Panc1 (cell line): ENCODE measurements at regions not wholly inside any gene's neighbourhood (a gene's known extent, or its start where the extent isn't known, plus 50 kb on each side); places are given as distances from the start of the nearest gene placed in this dataset.

Experiments
- ATAC-seq: fragments of 200-7000 bp; cut with Tn5 transposase; 2 replicates; pipeline ENCODE4 v1.9.1; 2020; ENCODE audit warnings: mild to moderate bottlenecking, moderate library complexity
- BruUV-seq: library from RNA; stranded (reverse); fragments of 400-500 nt; replicated peaks from 2 replicates; lab custom pipeline; 2021; lab: Mats Ljungman, UMichigan
- CTCF ChIA-PET: fragments of 300-600 bp; sonication (Branson Sonifier 250); formaldehyde crosslinking; loops from one replicate; lab custom pipeline; 2022; ENCODE audit warnings: antibody characterized with exemption; lab: Charles Lee
- POLR2A ChIA-PET: fragments of 300-600 bp; sonication (Branson Sonifier 250); formaldehyde crosslinking; loops from one replicate; lab custom pipeline; 2022; ENCODE audit warnings: antibody characterized with exemption; lab: Charles Lee
- DNase-seq: peaks from one replicate; pipeline ENCODE4 v3.0.0-alpha.2; 2010; ENCODE audit warnings: low read depth, low spot score
- H3K27ac ChIP-seq: 2 replicates; pipeline ENCODE4 v1.5.1; 2011; ENCODE audit warnings: mild to moderate bottlenecking, low read length, inconsistent platforms
- H3K27me3 ChIP-seq: fragments of 200-500 bp; sonication (Bioruptor generic); 2 replicates; pipeline ENCODE4 v1.6.0; 2014; ENCODE audit warnings: low read length, inconsistent platforms; ENCODE audit not compliant: control insufficient read depth, insufficient read depth
- H3K36me3 ChIP-seq: fragments of 200-500 bp; sonication (Bioruptor generic); 2 replicates; pipeline ENCODE4 v1.5.1; 2014; ENCODE audit warnings: inconsistent platforms, mild to moderate bottlenecking, low read length, moderate library complexity; ENCODE audit not compliant: control insufficient read depth, insufficient read depth
- H3K4me1 ChIP-seq: 2 replicates; pipeline ENCODE4 v1.5.1; 2011; ENCODE audit warnings: inconsistent platforms, mild to moderate bottlenecking, low read length, moderate library complexity; ENCODE audit not compliant: control insufficient read depth, insufficient read depth
- H3K4me3 ChIP-seq, 2 experiments: 2 replicates each; pipeline ENCODE4 v1.5.1; 2011 to 2012; ENCODE audit warnings: low read depth in 2 of 2, low read length in 2 of 2, mild to moderate bottlenecking in 2 of 2, inconsistent platforms in 1 of 2, moderate library complexity in 1 of 2
- H3K9me3 ChIP-seq: fragments of 200-500 bp; sonication (Bioruptor generic); 2 replicates; pipeline ENCODE4 v1.5.1; 2014; ENCODE audit warnings: low read depth, mild to moderate bottlenecking, inconsistent platforms, low read length, moderate library complexity; ENCODE audit not compliant: control insufficient read depth, insufficient read depth
- CTCF ChIP-seq: fragments of 450-650 bp; IDR thresholded peaks from 2 replicates; pipeline ENCODE4 v1.5.1; 2017; ENCODE audit warnings: mild to moderate bottlenecking
- POLR2AphosphoS5 ChIP-seq: IDR thresholded peaks from 2 replicates; pipeline ENCODE4 v1.6.1; 2012; ENCODE audit warnings: mild to moderate bottlenecking, low read depth, low read length, moderate library complexity
- REST ChIP-seq, 2 experiments: IDR thresholded peaks; 2 replicates each; pipeline ENCODE4 v1.6.1; 2011 to 2012; ENCODE audit warnings: low read depth in 2 of 2, control low read depth in 1 of 2, low read length in 1 of 2, mild to moderate bottlenecking in 1 of 2, moderate library complexity in 1 of 2; ENCODE audit not compliant: insufficient read depth in 1 of 2
- SIN3A ChIP-seq: IDR thresholded peaks from 2 replicates; pipeline ENCODE4 v1.6.1; 2012; ENCODE audit warnings: low read depth, mild to moderate bottlenecking, low read length, moderate library complexity, borderline replicate concordance; ENCODE audit not compliant: insufficient read depth
- TCF7L2 ChIP-seq: IDR thresholded peaks from 2 replicates; pipeline ENCODE4 v1.6.1; 2011; ENCODE audit warnings: mild to moderate bottlenecking, low read depth, low read length, inconsistent platforms
- in situ Hi-C: cut with HindIII; loops from 2 replicates; pipeline ENCODE4 v1.10.0; 2016; ENCODE audit warnings: low sequenced_read_pairs, low pct_unique_long_range_greater_than_20kb
- intact Hi-C: fragments of 100-400 bp; cut with micrococcal nuclease; formaldehyde crosslinking; loops from one replicate; pipeline ENCODE4 v1.10.0; 2022; ENCODE audit not compliant: unreplicated experiment

GRCh38 chr9:22379272-22379671 lies 67.4 kb upstream of the DMRTA1 start:
- intact Hi-C loops (no loop called here), in situ Hi-C loops (no loop called here)
- H3K4me3 ChIP-seq = no peak overlapping the region
- POLR2A ChIA-PET = interaction anchor here (0.7 kb wide), 1 partner anchor 999 kb away, joined by 3 read pairs; no protein-coding TSS in a partner anchor
- ATAC-seq (no peak; the same call in 1 of the 2 replicates), DNase-seq (no peak)
- BruUV-seq = no TSS peak
- H3K27ac ChIP-seq = no peak overlapping the region
- H3K36me3 ChIP-seq = no peaks in the 10 kb centered on the region; the same call in 1 of the 2 replicates
- peak; percentile 60; the same call in 1 of the 2 replicates for TF ChIP-seq TCF7L2
- no peak for TF ChIP-seq CTCF
- CTCF ChIA-PET = no interaction called here
- H3K27me3 ChIP-seq = no peaks in the 10 kb centered on the region
- H3K4me1 ChIP-seq = peaks cover 5% of the 10 kb centered on the region; the same call in 1 of the 2 replicates
- H3K9me3 ChIP-seq = no peaks in the 10 kb centered on the region

GRCh38 chr9:22381170-22381569 lies 65.5 kb upstream of the DMRTA1 start:
- Histone ChIP-seq H3K9me3 (no peaks in the 10 kb centered on the region), H3K4me3 (no peak overlapping the region), H3K27me3 (no peaks in the 10 kb centered on the region), H3K27ac (no peak overlapping the region), H3K36me3 (no peaks in the 10 kb centered on the region; the same call in 1 of the 2 replicates), H3K4me1 (peaks cover 5% of the 10 kb centered on the region; the same call in 1 of the 2 replicates)
- intact Hi-C loops = no loop called here
- DNase-seq = no peak
- no peak for ATAC-seq
- no peak for TF ChIP-seq CTCF
- no peak for TF ChIP-seq REST (IDR thresholded peaks at IDR 0.05; ENCODE audit: insufficient read depth in 1 of 2, low read depth in 2 of 2, low read length in 1 of 2)
- TF ChIP-seq TCF7L2 = no peak
- TF ChIP-seq POLR2AphosphoS5 = no peak
- TF ChIP-seq SIN3A = no peak
- in situ Hi-C loops = no loop called here
- ChIA-PET POLR2A (no interaction called here), CTCF (interaction anchor here (0.8 kb wide), 1 partner anchor 985 kb away, joined by 3 read pairs; no protein-coding TSS in a partner anchor)
- BruUV-seq = no TSS peak
